SK-N-SH (cell line): ENCODE measurements at regions not wholly inside any gene's neighbourhood (a gene's known extent, or its start where the extent isn't known, plus 50 kb on each side); places are given as distances from the start of the nearest gene placed in this dataset.

Source experiments
- CTCF ChIA-PET: fragments of 300-600, 350-600 bp; formaldehyde crosslinking; extraction: SDS; loops from one replicate; lab custom pipeline; 2021; lab: Yijun Ruan, JAX
- POLR2A ChIA-PET: fragments of 350-600 bp; sonication (Branson Sonifier 250); formaldehyde crosslinking; extraction: SDS; loops from one replicate; lab custom pipeline; 2020; ENCODE audit warnings: antibody characterized with exemption, inconsistent platforms; lab: Yijun Ruan, JAX
- DNase-seq: peaks from one replicate; pipeline ENCODE4 v3.0.0; 2012
- H2AFZ ChIP-seq: fragments of 200-600 bp; sonication (generic); 2 replicates; pipeline ENCODE4 v1.8.1; 2016; ENCODE audit warnings: antibody characterized with exemption, mild to moderate bottlenecking, low read depth
- H3F3A ChIP-seq: fragments of 200-600 bp; sonication (generic); replicated peaks from 2 replicates; pipeline ENCODE3; 2016; ENCODE audit warnings: antibody characterized with exemption, mild to moderate bottlenecking; ENCODE audit not compliant: insufficient read depth
- H3K27ac ChIP-seq, 2 experiments: fragments of 200-500 bp in 1 of 2; fragments of 200-600 bp in 1 of 2; sonication (Bioruptor generic) in 1 of 2; sonication (generic), shearing (Covaris generic) in 1 of 2; 2 replicates each; pipeline versions ENCODE4 v1.5.1 to v1.6.1; 2014 to 2016; ENCODE audit warnings: low read depth in 2 of 2, inconsistent platforms in 1 of 2, low read length in 1 of 2, mild to moderate bottlenecking in 1 of 2, mixed read lengths in 1 of 2
- H3K27me3 ChIP-seq: fragments of 200-600 bp; sonication (generic), shearing (Covaris generic); 2 replicates; pipeline ENCODE4 v1.6.1; 2016; ENCODE audit warnings: mixed run types; ENCODE audit not compliant: insufficient read depth
- H3K36me3 ChIP-seq, 2 experiments: fragments of 200-500 bp in 1 of 2; fragments of 200-600 bp in 1 of 2; sonication (Bioruptor generic) in 1 of 2; sonication (generic) in 1 of 2; replicated peaks in 1 of 2; 2 replicates each; pipeline versions ENCODE3 to v1.5.1; 2014 to 2016; ENCODE audit warnings: low read length in 1 of 2, mild to moderate bottlenecking in 1 of 2; ENCODE audit not compliant: insufficient read depth in 2 of 2, control insufficient read depth in 1 of 2
- H3K4me1 ChIP-seq, 2 experiments: fragments of 200-500 bp in 1 of 2; fragments of 200-600 bp in 1 of 2; sonication (Bioruptor generic) in 1 of 2; sonication (generic), shearing (Covaris generic) in 1 of 2; 2 replicates each; pipeline versions ENCODE4 v1.5.1 to v1.6.1; 2014 to 2016; ENCODE audit warnings: low read depth in 1 of 2, low read length in 1 of 2, mixed run types in 1 of 2; ENCODE audit not compliant: insufficient read depth in 2 of 2, control insufficient read depth in 1 of 2
- H3K4me2 ChIP-seq: fragments of 200-600 bp; sonication (generic), shearing (Covaris generic); 2 replicates; pipeline ENCODE4 v1.6.1; 2017; ENCODE audit warnings: mixed run types
- H3K4me3 ChIP-seq, 2 experiments: fragments of 200-500 bp in 1 of 2; fragments of 200-600 bp in 1 of 2; sonication (Bioruptor generic) in 1 of 2; sonication (generic), shearing (Covaris generic) in 1 of 2; 2 replicates each; pipeline versions ENCODE4 v1.5.1 to v1.8.1; 2014 to 2016; ENCODE audit warnings: low read depth in 2 of 2, inconsistent platforms in 1 of 2, low read length in 1 of 2, mild to moderate bottlenecking in 1 of 2, mixed read lengths in 1 of 2, moderate library complexity in 1 of 2
- H3K79me2 ChIP-seq: fragments of 200-600 bp; sonication (generic); 2 replicates; pipeline ENCODE4 v1.8.1; 2017; ENCODE audit warnings: mild to moderate bottlenecking; ENCODE audit not compliant: insufficient read depth
- H3K9ac ChIP-seq: fragments of 200-600 bp; sonication (generic); 2 replicates; pipeline ENCODE4 v1.6.1; 2017; ENCODE audit warnings: mixed run types
- H3K9me2 ChIP-seq: fragments of 200-600 bp; sonication (generic); 2 replicates; pipeline ENCODE4 v1.6.1; 2017; ENCODE audit warnings: mixed run types
- H3K9me3 ChIP-seq: fragments of 200-600 bp; sonication (generic); 2 replicates; pipeline ENCODE4 v1.6.1; 2017; ENCODE audit warnings: mixed run types, mild to moderate bottlenecking, moderate library complexity
- H4K20me1 ChIP-seq: fragments of 200-600 bp; sonication (generic); 2 replicates; pipeline ENCODE4 v1.6.1; 2017; ENCODE audit warnings: mild to moderate bottlenecking, mixed run types; ENCODE audit not compliant: insufficient read depth
- CHD2 ChIP-seq: fragments of 150-350 bp; IDR thresholded peaks from 2 replicates; pipeline ENCODE4 v1.6.1; 2018; ENCODE audit warnings: low read length; ENCODE audit not compliant: partially characterized antibody
- EP300 ChIP-seq, 2 experiments: IDR thresholded peaks; 2 replicates each; pipeline versions ENCODE4 v1.4.0 to v1.6.1; 2012; ENCODE audit warnings: borderline replicate concordance in 1 of 2, low read depth in 1 of 2, low read length in 1 of 2
- EZH2phosphoT487 ChIP-seq: fragments of 200-600 bp; sonication (generic); IDR thresholded peaks from 2 replicates; pipeline ENCODE4 v1.6.1; 2017; ENCODE audit warnings: low read depth, mixed run types, mild to moderate bottlenecking, antibody characterized with exemption, moderate library complexity, borderline replicate concordance
- FOXM1 ChIP-seq: IDR thresholded peaks from 2 replicates; pipeline ENCODE4 v1.4.0; 2012; ENCODE audit warnings: low read depth, mild to moderate bottlenecking
- GABPA ChIP-seq: IDR thresholded peaks from 2 replicates; pipeline ENCODE4 v1.4.0; 2012; ENCODE audit warnings: low read depth, mild to moderate bottlenecking
- GATA2 ChIP-seq: sonication (generic); formaldehyde crosslinking; IDR thresholded peaks from 2 replicates; pipeline ENCODE4 v1.5.0; 2020; ENCODE audit warnings: mild to moderate bottlenecking, missing genetic modification reagents
- IRF3 ChIP-seq: fragments of 150-350 bp; IDR thresholded peaks from 2 replicates; pipeline ENCODE4 v1.6.1; 2016; ENCODE audit warnings: mild to moderate bottlenecking, low read depth, low read length
- JUND ChIP-seq: IDR thresholded peaks from 2 replicates; pipeline ENCODE4 v1.4.0; 2012
- NFIC ChIP-seq: IDR thresholded peaks from 2 replicates; pipeline ENCODE4 v1.4.0; 2012; ENCODE audit warnings: borderline replicate concordance
- NRF1 ChIP-seq: IDR thresholded peaks from 2 replicates; pipeline ENCODE4 v1.6.1; 2012; ENCODE audit warnings: low read depth, mild to moderate bottlenecking, low read length
- RXRA ChIP-seq: IDR thresholded peaks from 2 replicates; pipeline ENCODE4 v1.4.0; 2012; ENCODE audit warnings: low read depth, mild to moderate bottlenecking, borderline replicate concordance
- TEAD4 ChIP-seq: IDR thresholded peaks from 2 replicates; pipeline ENCODE4 v1.4.0; 2012; ENCODE audit warnings: mild to moderate bottlenecking, borderline replicate concordance; ENCODE audit not compliant: insufficient read depth
- USF1 ChIP-seq: IDR thresholded peaks from 2 replicates; pipeline ENCODE4 v1.4.0; 2012; ENCODE audit warnings: low read depth, borderline replicate concordance
- TF ChIP-seq, protein P1 (sequence below): IDR thresholded peaks from 2 replicates; pipeline ENCODE4 v1.4.0; 2012; ENCODE audit warnings: low read depth, borderline replicate concordance
- TF ChIP-seq, protein P2 (sequence below): fragments of 150-350 bp; IDR thresholded peaks from 2 replicates; pipeline ENCODE4 v1.6.1; 2017; ENCODE audit warnings: antibody characterized with exemption, low read length, low read depth, borderline replicate concordance
- TF ChIP-seq, protein P3 (sequence below): IDR thresholded peaks from 2 replicates; pipeline ENCODE4 v1.6.1; 2012; ENCODE audit warnings: mild to moderate bottlenecking, low read depth, low read length, moderate library complexity
- TF ChIP-seq, protein P4 (sequence below): IDR thresholded peaks from 2 replicates; pipeline ENCODE4; 2012

DNA sequence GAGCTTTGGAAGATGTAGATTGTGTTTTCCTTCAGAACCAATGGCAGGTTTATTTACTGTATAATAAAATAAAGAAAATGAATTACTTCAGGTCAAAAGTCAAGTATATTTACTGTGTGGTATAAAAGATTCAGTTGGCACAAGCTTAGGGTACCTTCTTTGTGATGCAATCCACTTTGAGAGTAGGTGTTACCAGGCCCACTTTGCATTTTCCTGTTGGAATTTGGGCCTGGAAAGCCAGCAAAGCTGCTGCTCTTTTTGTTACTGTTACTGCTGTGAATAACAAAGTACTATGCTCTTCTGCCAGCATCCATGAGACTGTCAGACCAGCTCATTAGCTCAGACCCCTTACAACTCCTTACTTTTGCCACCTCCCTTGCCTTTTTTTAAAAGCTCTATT is 649.0 kb upstream of the SEL1L start:
- DNase-seq = no peak
- no peak overlapping the region for H3K27ac ChIP-seq
- H3K4me3 ChIP-seq = no peak overlapping the region
- no peak overlapping the region for H3K9ac ChIP-seq
- no peaks in the 10 kb centered on the region for H3F3A ChIP-seq
- POLR2A ChIA-PET = no interaction called here
- H3K4me2 ChIP-seq = no peak overlapping the region
- TF ChIP-seq CHD2 (no peak), JUND (no peak), NRF1 (no peak), USF1 (no peak), FOXM1 (no peak), NFIC (no peak), EP300 (IDR thresholded peaks at IDR 0.05; ENCODE audit: borderline replicate concordance in 1 of 2, low read depth in 1 of 2, low read length in 1 of 2) (no peak), TEAD4 (no peak), RXRA (no peak), EZH2phosphoT487 (no peak), GATA2 (CRISPR knock-in tag) (no peak), IRF3 (no peak), GABPA (no peak)
- TF ChIP-seq, protein P1, sequence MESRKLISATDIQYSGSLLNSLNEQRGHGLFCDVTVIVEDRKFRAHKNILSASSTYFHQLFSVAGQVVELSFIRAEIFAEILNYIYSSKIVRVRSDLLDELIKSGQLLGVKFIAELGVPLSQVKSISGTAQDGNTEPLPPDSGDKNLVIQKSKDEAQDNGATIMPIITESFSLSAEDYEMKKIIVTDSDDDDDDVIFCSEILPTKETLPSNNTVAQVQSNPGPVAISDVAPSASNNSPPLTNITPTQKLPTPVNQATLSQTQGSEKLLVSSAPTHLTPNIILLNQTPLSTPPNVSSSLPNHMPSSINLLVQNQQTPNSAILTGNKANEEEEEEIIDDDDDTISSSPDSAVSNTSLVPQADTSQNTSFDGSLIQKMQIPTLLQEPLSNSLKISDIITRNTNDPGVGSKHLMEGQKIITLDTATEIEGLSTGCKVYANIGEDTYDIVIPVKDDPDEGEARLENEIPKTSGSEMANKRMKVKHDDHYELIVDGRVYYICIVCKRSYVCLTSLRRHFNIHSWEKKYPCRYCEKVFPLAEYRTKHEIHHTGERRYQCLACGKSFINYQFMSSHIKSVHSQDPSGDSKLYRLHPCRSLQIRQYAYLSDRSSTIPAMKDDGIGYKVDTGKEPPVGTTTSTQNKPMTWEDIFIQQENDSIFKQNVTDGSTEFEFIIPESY = no peak
- TF ChIP-seq, protein P2, sequence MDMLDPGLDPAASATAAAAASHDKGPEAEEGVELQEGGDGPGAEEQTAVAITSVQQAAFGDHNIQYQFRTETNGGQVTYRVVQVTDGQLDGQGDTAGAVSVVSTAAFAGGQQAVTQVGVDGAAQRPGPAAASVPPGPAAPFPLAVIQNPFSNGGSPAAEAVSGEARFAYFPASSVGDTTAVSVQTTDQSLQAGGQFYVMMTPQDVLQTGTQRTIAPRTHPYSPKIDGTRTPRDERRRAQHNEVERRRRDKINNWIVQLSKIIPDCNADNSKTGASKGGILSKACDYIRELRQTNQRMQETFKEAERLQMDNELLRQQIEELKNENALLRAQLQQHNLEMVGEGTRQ = no peak
- TF ChIP-seq, protein P3, sequence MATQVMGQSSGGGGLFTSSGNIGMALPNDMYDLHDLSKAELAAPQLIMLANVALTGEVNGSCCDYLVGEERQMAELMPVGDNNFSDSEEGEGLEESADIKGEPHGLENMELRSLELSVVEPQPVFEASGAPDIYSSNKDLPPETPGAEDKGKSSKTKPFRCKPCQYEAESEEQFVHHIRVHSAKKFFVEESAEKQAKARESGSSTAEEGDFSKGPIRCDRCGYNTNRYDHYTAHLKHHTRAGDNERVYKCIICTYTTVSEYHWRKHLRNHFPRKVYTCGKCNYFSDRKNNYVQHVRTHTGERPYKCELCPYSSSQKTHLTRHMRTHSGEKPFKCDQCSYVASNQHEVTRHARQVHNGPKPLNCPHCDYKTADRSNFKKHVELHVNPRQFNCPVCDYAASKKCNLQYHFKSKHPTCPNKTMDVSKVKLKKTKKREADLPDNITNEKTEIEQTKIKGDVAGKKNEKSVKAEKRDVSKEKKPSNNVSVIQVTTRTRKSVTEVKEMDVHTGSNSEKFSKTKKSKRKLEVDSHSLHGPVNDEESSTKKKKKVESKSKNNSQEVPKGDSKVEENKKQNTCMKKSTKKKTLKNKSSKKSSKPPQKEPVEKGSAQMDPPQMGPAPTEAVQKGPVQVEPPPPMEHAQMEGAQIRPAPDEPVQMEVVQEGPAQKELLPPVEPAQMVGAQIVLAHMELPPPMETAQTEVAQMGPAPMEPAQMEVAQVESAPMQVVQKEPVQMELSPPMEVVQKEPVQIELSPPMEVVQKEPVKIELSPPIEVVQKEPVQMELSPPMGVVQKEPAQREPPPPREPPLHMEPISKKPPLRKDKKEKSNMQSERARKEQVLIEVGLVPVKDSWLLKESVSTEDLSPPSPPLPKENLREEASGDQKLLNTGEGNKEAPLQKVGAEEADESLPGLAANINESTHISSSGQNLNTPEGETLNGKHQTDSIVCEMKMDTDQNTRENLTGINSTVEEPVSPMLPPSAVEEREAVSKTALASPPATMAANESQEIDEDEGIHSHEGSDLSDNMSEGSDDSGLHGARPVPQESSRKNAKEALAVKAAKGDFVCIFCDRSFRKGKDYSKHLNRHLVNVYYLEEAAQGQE = no peak
- TF ChIP-seq, protein P4, sequence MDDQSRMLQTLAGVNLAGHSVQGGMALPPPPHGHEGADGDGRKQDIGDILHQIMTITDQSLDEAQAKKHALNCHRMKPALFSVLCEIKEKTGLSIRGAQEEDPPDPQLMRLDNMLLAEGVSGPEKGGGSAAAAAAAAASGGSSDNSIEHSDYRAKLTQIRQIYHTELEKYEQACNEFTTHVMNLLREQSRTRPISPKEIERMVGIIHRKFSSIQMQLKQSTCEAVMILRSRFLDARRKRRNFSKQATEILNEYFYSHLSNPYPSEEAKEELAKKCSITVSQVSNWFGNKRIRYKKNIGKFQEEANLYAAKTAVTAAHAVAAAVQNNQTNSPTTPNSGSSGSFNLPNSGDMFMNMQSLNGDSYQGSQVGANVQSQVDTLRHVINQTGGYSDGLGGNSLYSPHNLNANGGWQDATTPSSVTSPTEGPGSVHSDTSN = no peak
- no peaks in the 10 kb centered on the region for H3K79me2 ChIP-seq
- CTCF ChIA-PET = no interaction called here
- H3K9me3 ChIP-seq = 0 out of 2 replicates have a peak, but pooled peaks cover 8% of the 10 kb centered on the region
- H3K9me2 ChIP-seq = no peaks in the 10 kb centered on the region
- H3K4me1 ChIP-seq = no peaks in the 10 kb centered on the region
- H4K20me1 ChIP-seq = no peaks in the 10 kb centered on the region
- no peaks in the 10 kb centered on the region for H3K36me3 ChIP-seq
- no peak overlapping the region for H2AFZ ChIP-seq
- H3K27me3 ChIP-seq = no peaks in the 10 kb centered on the region
